GM21423 (cell line): ENCODE measurements at regions not wholly inside any gene's neighbourhood (a gene's known extent, or its start where the extent isn't known, plus 50 kb on each side); places are given as distances from the start of the nearest gene placed in this dataset.

Experiments
- ATAC-seq: cut with Tn5 transposase; IDR thresholded peaks from one replicate; pipeline ENCODE4 v1.9.1; 2021; ENCODE audit warnings: mild to moderate bottlenecking, moderate library complexity; ENCODE audit not compliant: unreplicated experiment

- no peak for ATAC-seq
These were observed 538.3 kb upstream of the FAT3 start for GRCh38 chr11:91686281-91686680.

DNA sequence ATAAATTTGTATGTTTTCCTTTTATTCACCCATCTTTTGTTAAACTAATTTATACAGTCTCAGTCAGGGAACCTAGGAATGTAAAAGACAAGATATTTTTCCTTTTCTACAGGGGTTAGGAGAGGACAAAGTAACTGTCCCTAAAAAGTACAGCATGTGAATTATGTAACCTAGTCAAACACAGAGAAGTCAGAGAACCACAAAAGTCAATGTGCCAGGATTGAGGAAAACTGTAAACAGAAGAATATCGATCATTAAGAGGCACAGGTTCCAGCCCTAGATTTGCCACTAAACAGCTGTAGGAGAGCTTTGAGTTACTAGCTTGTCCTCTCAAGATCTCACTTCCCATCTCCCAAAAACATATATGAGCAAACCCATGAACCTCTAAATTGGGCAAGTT is 550.9 kb upstream of the FAT3 start:
- no peak for ATAC-seq

DNA sequence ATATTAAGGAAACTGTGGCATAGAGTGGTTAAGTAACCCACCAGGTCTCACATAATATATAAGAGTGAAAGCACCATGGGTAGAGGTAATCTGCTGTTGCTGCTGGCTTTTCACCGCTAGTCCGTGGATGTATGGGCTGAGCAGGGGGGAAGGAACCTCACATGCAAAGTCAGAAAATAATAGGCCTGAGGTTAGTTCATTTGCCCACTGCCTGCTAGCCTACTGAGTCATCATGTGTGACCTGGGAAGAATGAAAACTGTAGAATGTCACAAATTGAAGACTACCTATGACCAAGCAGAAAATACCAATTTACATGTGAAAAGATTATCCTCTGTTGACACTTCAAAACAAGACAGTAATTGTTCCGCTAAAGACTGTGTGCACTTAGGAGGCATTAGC is 560.1 kb upstream of the FAT3 start:
- no peak for ATAC-seq

- no peak for ATAC-seq
These were observed 564.6 kb upstream of the FAT3 start for GRCh38 chr11:91660036-91660435.

DNA sequence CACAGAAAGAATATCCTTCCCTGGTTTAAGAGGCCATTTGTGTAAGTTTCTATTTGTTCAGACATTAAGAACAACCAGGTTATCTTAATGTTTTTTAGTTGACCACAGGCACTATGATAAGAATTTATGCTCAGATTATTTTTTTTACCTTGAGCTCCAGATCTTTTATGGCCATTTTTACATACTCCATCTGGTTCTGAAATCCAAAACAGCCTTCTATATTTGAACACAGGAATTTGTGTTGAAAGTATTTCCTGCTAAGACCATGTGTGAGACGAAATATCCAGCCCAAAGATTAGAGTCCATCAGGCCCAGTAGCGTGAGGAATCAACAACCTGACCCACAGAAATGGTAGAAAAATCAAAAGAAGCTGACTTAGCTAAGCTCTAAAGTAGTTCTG is 569.9 kb upstream of the FAT3 start:
- no peak for ATAC-seq

DNA sequence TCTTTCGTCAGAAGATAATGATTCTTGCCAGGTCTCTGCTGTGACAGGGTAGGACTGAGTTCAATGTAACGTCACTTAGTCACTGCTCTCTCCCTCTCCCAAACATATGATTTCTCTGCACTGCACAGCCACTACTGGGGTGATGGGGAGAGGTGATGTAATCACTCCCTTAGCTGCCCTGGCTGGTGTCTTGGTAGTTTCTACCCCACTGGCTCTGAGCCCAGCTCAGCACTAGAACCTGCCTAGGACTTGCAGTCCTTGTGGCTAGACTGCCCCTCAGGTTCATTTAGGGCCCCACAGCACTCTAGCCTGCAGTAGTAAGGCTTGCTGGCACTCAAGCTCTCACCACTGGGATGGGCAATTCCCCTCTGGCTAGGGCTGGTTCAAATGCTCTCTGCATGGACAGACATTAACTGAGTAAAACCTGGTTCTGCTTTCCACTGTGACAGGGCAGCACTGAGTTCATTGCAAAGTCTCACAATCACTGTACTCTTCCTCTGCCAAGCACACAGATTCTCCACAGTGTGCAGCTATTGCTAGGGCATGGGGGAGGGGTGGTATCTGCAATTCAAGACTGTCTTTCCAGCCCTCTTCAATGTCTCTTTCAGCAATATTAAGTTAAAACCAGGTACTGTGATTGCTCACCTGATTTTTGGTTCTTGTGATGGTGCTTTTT is 571.4 kb upstream of the FAT3 start:
- no peak for ATAC-seq

GRCh38 chr11:91650802-91651201 is 573.8 kb upstream of the FAT3 start:
- ATAC-seq, result no peak

DNA sequence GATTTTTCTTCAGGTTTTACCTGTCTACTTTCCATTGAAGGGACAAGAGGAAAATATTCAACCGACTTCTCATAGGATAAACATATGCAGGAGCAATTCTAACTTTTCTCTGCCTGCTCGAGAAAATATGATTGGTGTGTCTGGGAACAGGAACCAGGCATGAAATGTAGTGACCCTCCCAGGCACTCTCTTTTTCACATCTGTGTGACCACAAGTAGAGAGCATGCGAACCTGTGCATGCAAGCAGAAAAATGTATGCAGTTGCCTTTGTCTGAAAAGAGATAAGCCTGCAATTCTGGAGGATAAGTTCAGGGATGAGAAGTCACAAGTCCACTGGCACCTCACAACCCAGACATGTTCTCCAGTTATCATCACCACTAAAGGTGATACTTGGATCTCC is 583.5 kb upstream of the FAT3 start:
- ATAC-seq, result no peak

- ATAC-seq, result no peak
These were observed 585.3 kb upstream of the FAT3 start for GRCh38 chr11:91639359-91639758.

DNA sequence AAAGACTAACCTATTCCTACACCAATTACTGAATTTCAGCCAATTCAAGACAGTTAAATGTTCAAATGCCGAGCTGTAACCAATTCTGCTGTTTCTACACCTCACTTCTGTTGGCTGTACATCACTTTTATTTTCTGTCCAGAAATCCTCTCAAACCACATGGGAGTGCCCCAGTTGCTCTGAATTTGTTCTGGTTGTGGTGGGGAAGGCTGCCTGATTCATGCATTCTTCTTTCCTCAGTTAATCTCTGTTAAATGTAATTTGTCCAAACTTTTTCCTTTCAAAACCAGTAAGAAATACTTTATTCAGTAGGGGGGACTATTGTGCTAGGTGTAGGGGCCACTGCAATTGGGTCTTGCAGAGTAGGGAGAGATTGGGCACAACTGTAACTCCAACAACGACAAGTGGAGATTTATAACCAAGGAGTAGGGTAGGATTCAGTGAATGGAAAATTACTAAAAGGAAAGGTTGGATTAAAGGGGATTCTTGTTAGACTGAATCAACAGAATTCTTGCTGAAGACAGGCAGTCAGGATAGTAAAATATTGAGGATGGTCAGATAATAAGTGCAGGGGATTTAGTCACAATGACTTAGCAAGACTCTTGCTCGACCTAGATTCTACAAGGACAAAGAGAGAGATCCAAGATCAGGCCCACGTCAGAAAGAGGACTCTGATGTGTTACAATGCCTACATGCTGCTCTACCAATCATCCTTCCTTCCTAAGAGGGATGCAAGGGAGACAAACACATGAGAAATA is 593.5 kb upstream of the FAT3 start:
- no peak for ATAC-seq

DNA sequence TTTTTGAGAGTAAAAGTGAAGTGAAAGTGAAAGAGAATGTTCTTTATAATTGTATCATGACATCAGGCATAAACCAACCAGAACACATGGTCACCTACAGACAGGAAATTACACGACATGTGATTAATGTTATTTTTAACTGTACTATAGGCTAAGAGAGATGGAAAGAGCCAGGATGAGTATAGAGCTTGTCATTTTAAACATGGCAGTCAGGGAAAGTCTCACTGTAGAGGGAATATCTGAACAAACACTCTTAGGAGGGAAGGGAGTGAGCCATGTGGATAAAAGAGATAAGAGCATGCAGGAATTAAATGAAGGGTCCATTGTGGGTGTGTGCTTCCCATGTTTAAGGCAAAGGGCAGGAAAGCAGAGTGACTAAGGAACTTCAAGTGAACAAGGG is 599.1 kb upstream of the FAT3 start:
- no peak for ATAC-seq

DNA sequence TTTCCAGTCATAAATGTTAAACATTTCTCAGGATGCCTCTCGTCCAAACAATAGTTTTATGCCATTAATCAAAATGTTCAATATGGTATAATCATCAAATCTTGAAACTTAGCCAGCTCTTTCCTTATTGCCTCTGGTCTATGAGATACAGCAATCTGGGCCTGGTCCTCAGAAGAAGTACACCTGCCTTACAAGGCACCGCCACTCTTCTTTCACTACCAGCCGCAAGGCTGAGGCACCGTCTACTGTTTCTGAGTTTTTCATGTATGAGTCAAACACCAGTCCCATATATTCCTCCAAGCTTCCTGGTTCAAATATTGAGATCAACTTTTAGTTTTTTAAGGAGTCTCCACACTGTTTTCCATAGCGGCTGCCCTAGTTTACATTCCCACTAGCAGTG is 600.6 kb upstream of the FAT3 start:
- ATAC-seq, result no peak

DNA sequence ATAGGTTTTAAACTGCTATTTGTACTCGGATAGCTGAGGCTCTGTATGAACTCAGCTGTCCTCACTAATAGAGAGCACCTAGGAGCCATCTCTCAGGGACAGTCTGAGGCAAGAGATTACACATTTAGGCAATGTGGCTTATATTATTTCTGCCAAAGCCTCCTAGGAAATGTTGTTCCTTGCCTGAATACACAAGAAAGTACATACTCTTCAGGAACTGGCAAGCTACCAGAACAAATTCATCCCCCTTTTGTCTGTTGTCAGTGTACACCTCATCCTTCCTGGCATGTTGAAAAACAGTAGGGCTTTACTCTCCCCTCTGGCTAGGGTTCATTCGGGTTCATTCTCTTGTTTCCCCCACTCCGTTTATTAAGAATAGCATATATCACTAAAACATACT is 615.9 kb upstream of the FAT3 start:
- ATAC-seq, result no peak

GRCh38 chr11:91596111-91596510 is 628.5 kb upstream of the FAT3 start:
- no peak for ATAC-seq

GRCh38 chr11:91591021-91591420 is 633.6 kb upstream of the FAT3 start:
- no peak for ATAC-seq

DNA sequence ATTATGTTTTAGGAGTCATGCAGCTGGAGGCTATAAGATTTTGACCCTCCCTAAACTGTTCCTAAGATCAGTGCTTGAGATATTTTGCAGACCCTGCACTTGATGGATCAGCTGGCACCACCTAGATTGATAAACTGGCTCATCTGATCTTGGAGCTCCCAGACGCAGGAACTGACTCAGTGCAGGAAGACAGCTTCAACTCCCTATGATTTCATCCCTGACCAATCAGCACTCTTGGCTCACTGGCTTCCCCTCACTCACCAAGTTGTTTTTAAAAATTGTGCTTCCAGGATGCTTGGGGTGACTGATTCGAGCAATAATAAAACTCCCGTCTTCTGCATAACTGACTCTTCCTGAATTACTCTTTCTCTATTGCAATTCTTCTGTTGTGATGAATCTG is 637.5 kb upstream of the FAT3 start:
- ATAC-seq, result no peak

GRCh38 chr11:91585035-91585801 is 639.4 kb upstream of the FAT3 start:
- ATAC-seq, result no peak

GRCh38 chr11:91563176-91563575 is 661.4 kb upstream of the FAT3 start:
- no peak for ATAC-seq

GRCh38 chr11:91560434-91560833 is 664.2 kb upstream of the FAT3 start:
- ATAC-seq, result no peak

GRCh38 chr11:91538065-91538464 is 686.6 kb upstream of the FAT3 start:
- ATAC-seq, result no peak

DNA sequence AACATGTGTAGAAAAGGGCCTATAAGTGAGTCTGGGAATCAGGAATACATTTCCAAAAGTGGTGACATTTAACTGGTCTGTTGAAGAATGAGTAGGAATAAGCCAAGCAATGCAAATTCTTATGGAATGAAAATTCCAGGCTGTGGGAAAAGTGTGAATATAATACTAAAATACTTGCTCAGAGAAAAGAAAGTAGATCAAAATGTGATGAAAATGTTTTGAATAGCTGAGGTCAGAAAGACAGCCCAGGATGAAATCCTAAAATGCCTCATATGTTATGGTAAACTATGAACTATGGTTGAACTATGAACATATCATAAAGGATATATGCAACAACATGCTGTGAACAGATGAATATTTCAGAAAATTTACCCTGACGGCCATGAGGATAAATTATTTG is 688.3 kb upstream of the FAT3 start:
- ATAC-seq, result no peak

DNA sequence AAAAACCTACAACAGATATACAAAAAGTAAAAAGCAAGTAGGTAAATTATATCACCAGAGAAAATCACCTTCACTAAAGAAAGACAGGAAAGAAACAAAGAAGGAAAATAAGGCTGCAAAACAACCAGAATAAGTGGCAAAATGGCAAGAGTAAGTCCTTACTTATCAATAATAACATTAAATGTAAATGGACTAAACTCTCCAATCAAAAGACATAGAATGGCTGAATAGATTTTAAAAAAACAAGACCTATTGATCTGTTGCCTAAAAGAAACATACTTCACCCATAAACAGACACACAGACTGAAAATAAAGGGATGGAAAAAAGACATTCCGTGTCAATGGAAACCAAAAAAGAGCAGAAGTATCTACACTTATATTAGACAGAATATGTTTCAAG is 695.7 kb upstream of the FAT3 start:
- no peak for ATAC-seq
